ENCODE measurements at regions not wholly inside any gene's neighbourhood (a gene's known extent, or its start where the extent isn't known, plus 50 kb on each side); places are given as distances from the start of the nearest gene placed in this dataset.

DNA sequence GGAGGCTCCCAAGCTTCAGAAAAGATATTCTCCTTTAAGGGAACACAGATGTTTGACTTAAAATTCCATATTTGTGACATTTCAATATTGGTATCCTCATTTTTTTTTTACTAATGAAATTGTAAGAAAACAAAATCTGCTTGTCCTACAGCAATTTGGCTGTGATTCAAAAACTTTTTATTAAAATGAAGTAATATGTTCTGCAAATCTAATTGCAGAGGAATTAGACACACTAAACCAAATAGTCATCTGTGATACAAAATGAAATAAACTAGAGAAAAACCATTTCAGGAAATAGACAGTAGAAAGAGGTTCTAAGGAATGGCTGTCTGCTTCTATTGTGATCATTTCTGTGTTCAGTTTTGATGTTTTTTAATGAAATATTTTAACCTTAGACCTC is 50.1 kb upstream of the HIF1A start:
- TF ChIP-seq POLR2AphosphoS5 (IDR thresholded peaks at IDR 0.05; ENCODE audit: low read depth, low read length), result no peak
- TF ChIP-seq, protein P1, sequence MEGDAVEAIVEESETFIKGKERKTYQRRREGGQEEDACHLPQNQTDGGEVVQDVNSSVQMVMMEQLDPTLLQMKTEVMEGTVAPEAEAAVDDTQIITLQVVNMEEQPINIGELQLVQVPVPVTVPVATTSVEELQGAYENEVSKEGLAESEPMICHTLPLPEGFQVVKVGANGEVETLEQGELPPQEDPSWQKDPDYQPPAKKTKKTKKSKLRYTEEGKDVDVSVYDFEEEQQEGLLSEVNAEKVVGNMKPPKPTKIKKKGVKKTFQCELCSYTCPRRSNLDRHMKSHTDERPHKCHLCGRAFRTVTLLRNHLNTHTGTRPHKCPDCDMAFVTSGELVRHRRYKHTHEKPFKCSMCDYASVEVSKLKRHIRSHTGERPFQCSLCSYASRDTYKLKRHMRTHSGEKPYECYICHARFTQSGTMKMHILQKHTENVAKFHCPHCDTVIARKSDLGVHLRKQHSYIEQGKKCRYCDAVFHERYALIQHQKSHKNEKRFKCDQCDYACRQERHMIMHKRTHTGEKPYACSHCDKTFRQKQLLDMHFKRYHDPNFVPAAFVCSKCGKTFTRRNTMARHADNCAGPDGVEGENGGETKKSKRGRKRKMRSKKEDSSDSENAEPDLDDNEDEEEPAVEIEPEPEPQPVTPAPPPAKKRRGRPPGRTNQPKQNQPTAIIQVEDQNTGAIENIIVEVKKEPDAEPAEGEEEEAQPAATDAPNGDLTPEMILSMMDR (IDR thresholded peaks at IDR 0.05 in 2 of 3, conservative IDR thresholded peaks at IDR 0.05 in 1 of 3; ENCODE audit: borderline replicate concordance in 1 of 3, insufficient read depth in 1 of 3, low read depth in 2 of 3, low read length in 2 of 3), result no peak
